MM.1S (cell line): ENCODE measurements at regions not wholly inside any gene's neighbourhood (a gene's known extent, or its start where the extent isn't known, plus 50 kb on each side); places are given as distances from the start of the nearest gene placed in this dataset.
"Not testable (repeated sequence)": the region's sequence is repeated elsewhere in the genome, so short reads cannot be mapped to it uniquely, and the experiment has no call there.

Experiments used
- EZH2 ChIP-seq: fragments of 300-600 bp; sonication (generic); optimal IDR thresholded peaks from 2 replicates; pipeline ENCODE3; 2017; ENCODE audit warnings: low read depth, mild to moderate bottlenecking, antibody characterized with exemption, low read length, mixed read lengths
- EZH2phosphoT487 ChIP-seq: fragments of 300-600 bp; sonication (generic); IDR thresholded peaks from 2 replicates; pipeline ENCODE4 v1.6.1; 2018; ENCODE audit warnings: antibody characterized with exemption, low read length
- TF ChIP-seq, protein P1 (sequence below): fragments of 300-600 bp; sonication (generic); IDR thresholded peaks from 2 replicates; pipeline ENCODE4 v1.5.1; 2016; ENCODE audit warnings: antibody characterized with exemption, low read length, mixed read lengths

DNA sequence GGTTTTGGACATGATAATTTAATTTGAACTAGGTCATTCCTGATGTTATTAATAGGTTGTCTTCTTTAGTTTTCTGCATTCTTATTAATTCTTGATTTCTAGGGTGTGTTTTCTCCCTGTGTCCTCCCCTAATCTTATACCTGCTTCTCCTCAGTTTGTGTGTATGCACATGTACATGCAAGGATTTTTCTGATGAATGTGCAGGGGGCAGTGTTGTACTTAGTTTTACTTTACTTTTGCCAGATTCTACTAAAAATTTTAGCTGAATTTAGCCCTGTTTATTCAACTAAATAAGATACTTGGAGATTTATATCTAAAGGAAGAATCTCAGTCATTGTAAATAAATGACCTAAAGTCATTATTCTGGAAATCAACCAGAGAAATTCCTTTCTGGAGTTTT is 144.8 kb downstream of the SEPTIN7 start:
- TF ChIP-seq, protein P1, sequence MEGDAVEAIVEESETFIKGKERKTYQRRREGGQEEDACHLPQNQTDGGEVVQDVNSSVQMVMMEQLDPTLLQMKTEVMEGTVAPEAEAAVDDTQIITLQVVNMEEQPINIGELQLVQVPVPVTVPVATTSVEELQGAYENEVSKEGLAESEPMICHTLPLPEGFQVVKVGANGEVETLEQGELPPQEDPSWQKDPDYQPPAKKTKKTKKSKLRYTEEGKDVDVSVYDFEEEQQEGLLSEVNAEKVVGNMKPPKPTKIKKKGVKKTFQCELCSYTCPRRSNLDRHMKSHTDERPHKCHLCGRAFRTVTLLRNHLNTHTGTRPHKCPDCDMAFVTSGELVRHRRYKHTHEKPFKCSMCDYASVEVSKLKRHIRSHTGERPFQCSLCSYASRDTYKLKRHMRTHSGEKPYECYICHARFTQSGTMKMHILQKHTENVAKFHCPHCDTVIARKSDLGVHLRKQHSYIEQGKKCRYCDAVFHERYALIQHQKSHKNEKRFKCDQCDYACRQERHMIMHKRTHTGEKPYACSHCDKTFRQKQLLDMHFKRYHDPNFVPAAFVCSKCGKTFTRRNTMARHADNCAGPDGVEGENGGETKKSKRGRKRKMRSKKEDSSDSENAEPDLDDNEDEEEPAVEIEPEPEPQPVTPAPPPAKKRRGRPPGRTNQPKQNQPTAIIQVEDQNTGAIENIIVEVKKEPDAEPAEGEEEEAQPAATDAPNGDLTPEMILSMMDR, result 0 out of 2 replicates have a peak, but pooled peaks have one; percentile 6
- not testable (repeated sequence) for TF ChIP-seq EZH2phosphoT487, EZH2
